ENCODE measurements at regions not wholly inside any gene's neighbourhood (a gene's known extent, or its start where the extent isn't known, plus 50 kb on each side); places are given as distances from the start of the nearest gene placed in this dataset.
"Not testable (repeated sequence)": the region's sequence is repeated elsewhere in the genome, so short reads cannot be mapped to it uniquely, and the experiment has no call there.

DNA sequence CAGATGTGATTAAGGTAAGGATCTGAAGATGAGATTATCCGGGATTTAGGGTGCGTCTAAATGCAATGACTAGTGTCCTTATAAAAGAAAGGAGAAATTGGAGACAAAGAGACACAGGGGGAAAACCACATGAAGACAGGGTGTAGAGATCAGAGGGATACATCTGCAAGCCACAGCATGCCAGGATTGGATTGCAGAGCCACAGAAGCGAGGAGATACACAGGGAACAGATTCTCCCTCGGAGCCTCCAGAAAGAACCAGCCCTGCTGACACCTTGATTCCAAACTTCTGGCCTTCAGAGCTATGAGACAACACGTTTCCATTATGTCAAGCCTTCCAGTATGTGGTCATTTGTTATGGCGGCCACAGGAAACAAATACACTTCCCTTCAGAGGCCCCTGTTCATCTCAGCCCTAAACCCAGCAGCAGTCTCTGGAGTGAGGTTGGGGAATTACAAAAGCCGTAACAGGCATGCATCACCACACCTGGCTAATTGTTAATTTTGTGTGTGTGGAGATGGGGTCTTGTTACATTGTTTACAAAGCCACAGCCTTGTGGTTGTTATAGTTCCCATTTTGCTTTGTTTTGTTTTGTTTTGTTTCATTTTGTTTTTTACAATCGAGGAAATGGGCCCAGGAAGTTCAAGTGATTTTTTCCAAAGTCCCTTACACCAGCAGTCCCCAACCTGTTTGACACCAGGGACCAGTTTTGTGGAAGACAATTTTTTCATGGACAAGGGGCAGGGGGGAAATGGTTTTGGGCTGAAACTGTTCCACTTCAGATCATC is 51.6 kb upstream of the LYRM9 start:
- DNase-seq (ENCODE audit: low read depth): no peak
- TF ChIP-seq, protein P1, sequence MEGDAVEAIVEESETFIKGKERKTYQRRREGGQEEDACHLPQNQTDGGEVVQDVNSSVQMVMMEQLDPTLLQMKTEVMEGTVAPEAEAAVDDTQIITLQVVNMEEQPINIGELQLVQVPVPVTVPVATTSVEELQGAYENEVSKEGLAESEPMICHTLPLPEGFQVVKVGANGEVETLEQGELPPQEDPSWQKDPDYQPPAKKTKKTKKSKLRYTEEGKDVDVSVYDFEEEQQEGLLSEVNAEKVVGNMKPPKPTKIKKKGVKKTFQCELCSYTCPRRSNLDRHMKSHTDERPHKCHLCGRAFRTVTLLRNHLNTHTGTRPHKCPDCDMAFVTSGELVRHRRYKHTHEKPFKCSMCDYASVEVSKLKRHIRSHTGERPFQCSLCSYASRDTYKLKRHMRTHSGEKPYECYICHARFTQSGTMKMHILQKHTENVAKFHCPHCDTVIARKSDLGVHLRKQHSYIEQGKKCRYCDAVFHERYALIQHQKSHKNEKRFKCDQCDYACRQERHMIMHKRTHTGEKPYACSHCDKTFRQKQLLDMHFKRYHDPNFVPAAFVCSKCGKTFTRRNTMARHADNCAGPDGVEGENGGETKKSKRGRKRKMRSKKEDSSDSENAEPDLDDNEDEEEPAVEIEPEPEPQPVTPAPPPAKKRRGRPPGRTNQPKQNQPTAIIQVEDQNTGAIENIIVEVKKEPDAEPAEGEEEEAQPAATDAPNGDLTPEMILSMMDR (IDR thresholded peaks at IDR 0.05; ENCODE audit: control insufficient read depth, insufficient read depth, low read depth, low read length, missing control alignments): no peak
- no peak overlapping the region for H3K4me3 ChIP-seq (ENCODE audit: control insufficient read depth, low read depth, low read length)

DNA sequence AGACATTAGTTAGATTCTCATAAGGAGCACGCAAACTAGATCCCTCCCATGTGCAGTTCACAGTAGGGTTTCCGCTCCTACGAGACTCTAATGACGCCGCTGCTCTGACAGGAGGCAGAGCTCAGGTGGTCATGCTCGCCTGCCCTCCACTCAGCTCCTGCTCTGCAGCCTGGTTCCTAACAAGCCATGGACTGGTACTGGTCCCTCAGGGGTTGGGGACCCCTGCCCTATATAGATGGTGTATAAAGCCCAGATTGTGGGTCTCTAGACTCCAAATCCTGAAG is 52.1 kb upstream of the LYRM9 start:
- no peak overlapping the region for H3K4me3 ChIP-seq (ENCODE audit: control insufficient read depth, low read depth, low read length)

DNA sequence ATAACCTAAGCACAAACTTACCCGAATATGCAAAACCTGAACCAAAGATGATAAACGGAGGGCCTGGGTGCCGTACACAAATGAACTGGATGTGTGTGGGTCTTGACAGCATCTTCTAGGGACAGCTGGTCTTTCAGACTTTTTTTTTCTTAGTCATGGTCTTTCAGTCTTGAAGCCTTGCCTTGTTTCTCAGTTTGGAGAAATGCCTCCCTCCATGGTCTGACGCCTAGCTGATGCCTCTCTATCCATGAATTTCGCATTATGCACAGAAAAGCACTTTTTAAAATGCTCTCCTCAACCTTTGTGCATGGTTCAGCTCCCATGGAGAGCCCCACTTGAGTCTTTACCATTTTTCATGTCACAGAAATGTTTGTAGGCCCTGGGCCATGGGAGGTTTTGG is 52.8 kb upstream of the LYRM9 start:
- TF ChIP-seq, protein P1 (IDR thresholded peaks at IDR 0.05; ENCODE audit: control insufficient read depth, insufficient read depth, low read depth, low read length, missing control alignments): no peak
- DNase-seq (ENCODE audit: low read depth): no peak
- H3K4me3 ChIP-seq (ENCODE audit: control insufficient read depth, low read depth, low read length): no peak overlapping the region

More for the DNA sequence above, 52.1 kb upstream of the LYRM9 start:
- DNase-seq (ENCODE audit: low read depth): no peak
- TF ChIP-seq, protein P1 (IDR thresholded peaks at IDR 0.05; ENCODE audit: control insufficient read depth, insufficient read depth, low read depth, low read length, missing control alignments): no peak

DNA sequence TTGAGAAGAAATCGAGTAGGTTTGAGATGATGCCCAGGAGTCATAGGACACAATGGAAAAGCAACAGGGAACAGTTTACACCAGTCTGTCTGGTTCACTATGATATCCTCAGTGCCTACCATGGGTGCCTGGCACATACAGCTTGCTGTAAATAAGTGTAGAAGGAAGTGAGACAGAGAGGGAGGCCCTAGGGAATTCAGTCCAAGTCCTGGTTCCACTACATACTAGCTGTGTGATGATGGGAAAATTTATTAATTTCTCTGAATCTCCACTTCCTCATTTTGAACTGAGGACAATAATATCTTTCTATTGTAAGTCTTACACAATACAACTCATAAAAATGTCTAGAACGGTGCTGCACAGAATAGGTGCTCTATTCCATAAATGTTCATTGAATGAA is 53.3 kb upstream of the LYRM9 start:
- no peak for DNase-seq (ENCODE audit: low read depth)

DNA sequence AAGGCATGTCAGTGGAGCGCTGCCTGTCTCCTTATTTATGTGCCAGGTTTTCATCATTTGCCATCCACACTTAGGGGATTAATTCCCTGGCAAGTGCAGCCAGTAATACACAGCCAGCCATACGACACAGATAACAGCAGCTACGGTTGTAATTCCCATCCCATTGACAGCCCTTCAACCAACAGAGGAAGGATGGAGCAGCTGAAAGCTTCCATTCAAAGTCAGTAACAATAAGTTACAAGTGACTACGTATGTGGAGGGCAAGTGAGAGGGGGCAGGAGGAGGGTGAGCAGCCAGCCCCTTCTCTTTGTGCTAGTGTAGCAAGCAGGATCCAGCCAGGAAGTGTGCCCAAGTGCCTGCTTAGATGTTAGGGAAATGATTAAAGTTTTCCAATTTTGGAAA is 53.8 kb upstream of the LYRM9 start:
- no peak overlapping the region for H3K4me3 ChIP-seq (ENCODE audit: control insufficient read depth, low read depth, low read length)
- no peak for DNase-seq (ENCODE audit: low read depth)
- TF ChIP-seq, protein P1 (IDR thresholded peaks at IDR 0.05; ENCODE audit: control insufficient read depth, insufficient read depth, low read depth, low read length, missing control alignments): no peak

More for the DNA sequence above, 53.3 kb upstream of the LYRM9 start:
- H3K4me3 ChIP-seq (ENCODE audit: control insufficient read depth, low read depth, low read length): no peak overlapping the region
- TF ChIP-seq, protein P1 (IDR thresholded peaks at IDR 0.05; ENCODE audit: control insufficient read depth, insufficient read depth, low read depth, low read length, missing control alignments): no peak

DNA sequence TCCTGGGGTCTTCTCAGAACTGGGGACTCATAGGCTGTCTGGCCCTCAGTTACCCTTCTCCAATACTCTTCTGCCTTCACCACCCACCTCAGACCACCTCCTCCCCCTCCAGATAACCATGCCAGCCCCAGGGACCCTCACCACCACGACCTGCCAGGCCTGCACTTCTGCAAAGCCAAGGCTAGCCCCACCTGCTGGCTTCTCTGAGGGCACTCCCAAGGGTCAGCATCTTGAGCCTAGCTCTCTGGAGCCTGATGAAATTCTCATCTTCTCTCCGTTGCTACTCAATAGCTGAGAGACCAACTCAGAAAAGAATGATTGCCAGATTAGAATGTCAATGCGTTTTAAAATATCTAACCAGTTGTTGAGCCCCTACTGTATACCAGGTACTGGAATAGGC is 56.1 kb upstream of the LYRM9 start:
- DNase-seq (ENCODE audit: low read depth): no peak
- TF ChIP-seq, protein P1 (IDR thresholded peaks at IDR 0.05; ENCODE audit: control insufficient read depth, insufficient read depth, low read depth, low read length, missing control alignments): no peak
- H3K4me3 ChIP-seq (ENCODE audit: control insufficient read depth, low read depth, low read length): no peak overlapping the region

DNA sequence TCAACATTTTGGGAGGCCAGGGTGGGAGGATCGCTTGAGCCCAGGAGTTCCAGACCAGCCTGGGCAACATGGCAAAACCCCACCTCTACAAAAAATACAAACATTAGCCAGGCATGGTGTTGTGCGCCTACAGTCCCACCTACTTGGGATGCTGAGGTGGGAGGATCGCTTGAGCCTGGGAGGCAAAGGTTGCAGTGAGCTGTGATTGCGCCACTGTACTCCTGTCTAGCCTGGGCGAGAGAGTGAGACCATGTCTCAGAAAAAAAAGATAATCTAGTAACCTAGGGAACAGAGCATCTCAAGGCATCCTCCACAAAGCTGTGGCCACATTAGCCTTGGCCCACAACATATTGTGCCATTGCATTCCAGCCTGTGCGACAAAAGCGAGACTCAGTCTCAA is 57.1 kb upstream of the LYRM9 start:
- not testable (repeated sequence) for DNase-seq (ENCODE audit: low read depth); H3K4me3 ChIP-seq (ENCODE audit: control insufficient read depth, low read depth, low read length)

All from AG09309 (cell line).